ENCODE measurements at regions not wholly inside any gene's neighbourhood (a gene's known extent, or its start where the extent isn't known, plus 50 kb on each side); places are given as distances from the start of the nearest gene placed in this dataset.

DNA sequence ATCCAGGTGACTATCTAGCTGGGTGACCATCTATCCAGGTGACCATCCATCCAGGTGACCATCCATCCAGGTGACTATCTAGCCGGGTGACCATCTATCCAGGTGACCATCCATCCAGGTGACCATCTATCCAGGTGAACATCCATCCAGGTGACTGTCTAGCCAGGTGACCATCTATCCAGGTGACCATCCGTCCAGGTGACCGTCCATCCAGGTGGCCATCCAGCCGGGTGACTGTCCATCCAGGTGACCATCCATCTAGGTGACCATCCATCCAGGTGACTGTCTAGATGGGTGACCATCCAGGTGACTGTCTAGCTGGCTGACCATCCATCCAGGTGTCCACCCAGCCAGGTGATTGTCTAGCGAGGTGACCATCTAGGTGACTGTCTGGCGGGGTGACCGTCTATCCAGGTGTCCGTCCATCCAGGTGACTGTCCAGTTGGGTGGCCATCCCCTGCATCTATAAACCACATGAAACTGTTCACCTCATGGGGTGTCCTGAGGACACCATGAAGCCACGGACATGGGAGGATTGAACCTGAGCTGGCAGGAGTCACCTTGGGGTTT is 305.3 kb downstream of the NDUFA10 start:
- TF ChIP-seq TAF1 (IDR thresholded peaks at IDR 0.05; ENCODE audit: borderline replicate concordance, insufficient read depth, low read length) (no peak), SIN3A (IDR thresholded peaks at IDR 0.05; ENCODE audit: borderline replicate concordance, insufficient read depth, low read length) (no peak), POLR2AphosphoS5 (IDR thresholded peaks at IDR 0.05; ENCODE audit: low read depth, low read length) (no peak), FOXP2 (optimal IDR thresholded peaks at IDR 0.05; ENCODE audit: borderline replicate concordance, extremely low read depth, extremely low read length, insufficient read depth) (no peak)
- TF ChIP-seq, protein P1, sequence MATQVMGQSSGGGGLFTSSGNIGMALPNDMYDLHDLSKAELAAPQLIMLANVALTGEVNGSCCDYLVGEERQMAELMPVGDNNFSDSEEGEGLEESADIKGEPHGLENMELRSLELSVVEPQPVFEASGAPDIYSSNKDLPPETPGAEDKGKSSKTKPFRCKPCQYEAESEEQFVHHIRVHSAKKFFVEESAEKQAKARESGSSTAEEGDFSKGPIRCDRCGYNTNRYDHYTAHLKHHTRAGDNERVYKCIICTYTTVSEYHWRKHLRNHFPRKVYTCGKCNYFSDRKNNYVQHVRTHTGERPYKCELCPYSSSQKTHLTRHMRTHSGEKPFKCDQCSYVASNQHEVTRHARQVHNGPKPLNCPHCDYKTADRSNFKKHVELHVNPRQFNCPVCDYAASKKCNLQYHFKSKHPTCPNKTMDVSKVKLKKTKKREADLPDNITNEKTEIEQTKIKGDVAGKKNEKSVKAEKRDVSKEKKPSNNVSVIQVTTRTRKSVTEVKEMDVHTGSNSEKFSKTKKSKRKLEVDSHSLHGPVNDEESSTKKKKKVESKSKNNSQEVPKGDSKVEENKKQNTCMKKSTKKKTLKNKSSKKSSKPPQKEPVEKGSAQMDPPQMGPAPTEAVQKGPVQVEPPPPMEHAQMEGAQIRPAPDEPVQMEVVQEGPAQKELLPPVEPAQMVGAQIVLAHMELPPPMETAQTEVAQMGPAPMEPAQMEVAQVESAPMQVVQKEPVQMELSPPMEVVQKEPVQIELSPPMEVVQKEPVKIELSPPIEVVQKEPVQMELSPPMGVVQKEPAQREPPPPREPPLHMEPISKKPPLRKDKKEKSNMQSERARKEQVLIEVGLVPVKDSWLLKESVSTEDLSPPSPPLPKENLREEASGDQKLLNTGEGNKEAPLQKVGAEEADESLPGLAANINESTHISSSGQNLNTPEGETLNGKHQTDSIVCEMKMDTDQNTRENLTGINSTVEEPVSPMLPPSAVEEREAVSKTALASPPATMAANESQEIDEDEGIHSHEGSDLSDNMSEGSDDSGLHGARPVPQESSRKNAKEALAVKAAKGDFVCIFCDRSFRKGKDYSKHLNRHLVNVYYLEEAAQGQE (IDR thresholded peaks at IDR 0.05; ENCODE audit: insufficient read depth in 1 of 2, low read depth in 2 of 2, low read length in 2 of 2), result no peak

DNA sequence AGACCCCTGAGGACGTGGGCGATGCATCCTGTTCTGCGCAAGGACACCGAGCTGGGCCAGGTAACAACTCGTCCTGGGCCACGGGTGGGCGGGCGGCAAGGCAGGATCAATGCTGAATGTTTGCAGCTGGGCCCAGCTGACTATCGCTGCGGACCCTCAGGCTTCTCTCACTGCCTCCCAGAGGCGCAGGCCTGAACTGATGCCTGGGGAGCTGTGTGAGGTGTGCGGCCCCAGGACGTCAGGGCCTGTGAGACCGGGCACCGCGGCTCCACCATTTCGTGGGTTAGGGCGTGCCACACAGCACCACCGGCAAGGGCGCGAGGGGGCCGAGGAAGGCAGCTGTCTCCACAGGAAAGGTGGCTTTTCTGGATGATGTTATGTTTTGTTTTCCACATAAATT is 307.4 kb downstream of the NDUFA10 start:
- TF ChIP-seq FOXP2 (optimal IDR thresholded peaks at IDR 0.05; ENCODE audit: borderline replicate concordance, extremely low read depth, extremely low read length, insufficient read depth), result no peak
- no peak for TF ChIP-seq POLR2AphosphoS5 (IDR thresholded peaks at IDR 0.05; ENCODE audit: low read depth, low read length)
- TF ChIP-seq, protein P1 (IDR thresholded peaks at IDR 0.05; ENCODE audit: insufficient read depth in 1 of 2, low read depth in 2 of 2, low read length in 2 of 2), result no peak
- TF ChIP-seq SIN3A (IDR thresholded peaks at IDR 0.05; ENCODE audit: borderline replicate concordance, insufficient read depth, low read length), result no peak

DNA sequence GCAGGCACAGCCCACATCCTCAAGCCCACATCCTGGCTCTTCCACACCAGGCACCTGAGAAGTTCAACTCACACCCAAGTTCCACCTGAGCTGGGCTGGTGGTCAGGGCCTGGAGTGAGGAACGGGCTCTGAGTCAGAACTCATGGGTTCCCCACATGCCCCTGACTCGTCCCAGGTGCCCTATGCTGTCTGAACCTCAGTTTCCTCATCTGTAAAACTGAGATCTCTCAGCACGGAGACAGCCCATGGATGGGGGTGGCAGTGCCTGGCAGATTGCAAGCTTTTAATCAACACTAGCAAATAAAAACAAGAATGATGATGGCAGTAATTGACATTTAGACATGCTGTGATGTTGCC is 307.8 kb downstream of the NDUFA10 start:
- TF ChIP-seq FOXP2 (optimal IDR thresholded peaks at IDR 0.05; ENCODE audit: borderline replicate concordance, extremely low read depth, extremely low read length, insufficient read depth) (no peak), SIN3A (IDR thresholded peaks at IDR 0.05; ENCODE audit: borderline replicate concordance, insufficient read depth, low read length) (no peak), POLR2AphosphoS5 (IDR thresholded peaks at IDR 0.05; ENCODE audit: low read depth, low read length) (no peak), TAF1 (IDR thresholded peaks at IDR 0.05; ENCODE audit: borderline replicate concordance, insufficient read depth, low read length) (no peak)
- TF ChIP-seq, protein P1 (IDR thresholded peaks at IDR 0.05; ENCODE audit: insufficient read depth in 1 of 2, low read depth in 2 of 2, low read length in 2 of 2), result no peak

DNA sequence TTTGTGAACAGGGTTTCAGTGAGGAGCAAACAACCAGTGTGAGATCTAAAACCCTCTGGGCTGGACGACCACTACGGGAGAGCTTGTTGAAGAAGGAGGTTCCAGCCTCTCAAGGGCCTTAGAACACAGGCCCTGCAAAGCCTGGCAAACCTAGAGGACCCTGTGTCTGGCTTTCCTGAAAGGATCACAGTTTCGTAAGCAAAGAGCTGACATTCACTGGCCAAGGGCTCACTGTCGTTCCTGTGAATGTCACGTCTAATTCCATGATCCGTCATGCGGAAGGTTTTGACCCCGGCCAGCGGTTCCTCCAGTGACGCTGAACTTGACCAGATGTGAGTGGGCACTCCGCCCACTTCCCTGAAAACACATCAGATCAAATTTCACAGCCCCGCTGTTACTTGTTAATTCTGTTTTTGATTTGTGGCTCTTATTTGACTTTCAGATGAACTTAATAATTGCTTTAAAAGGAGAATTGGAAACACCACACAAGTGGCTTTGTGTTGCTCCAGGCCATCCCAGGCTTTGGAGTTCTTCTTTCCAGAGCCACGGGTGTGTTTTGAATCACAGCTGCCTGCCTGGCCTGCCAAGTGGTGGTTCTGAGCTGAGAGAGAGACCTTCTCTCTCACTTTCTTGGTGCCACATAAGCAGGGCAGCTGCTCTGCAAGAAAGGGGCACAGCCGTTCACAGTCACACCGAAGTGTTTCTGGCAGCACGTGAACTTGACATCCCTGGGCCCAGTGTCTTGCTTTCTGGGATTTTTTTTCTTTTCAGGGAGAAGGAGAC is 308.4 kb downstream of the NDUFA10 start:
- no peak for TF ChIP-seq POLR2AphosphoS5 (IDR thresholded peaks at IDR 0.05; ENCODE audit: low read depth, low read length)
- TF ChIP-seq, protein P1 (IDR thresholded peaks at IDR 0.05; ENCODE audit: insufficient read depth in 1 of 2, low read depth in 2 of 2, low read length in 2 of 2), result no peak
- no peak for TF ChIP-seq SIN3A (IDR thresholded peaks at IDR 0.05; ENCODE audit: borderline replicate concordance, insufficient read depth, low read length)
- no peak for TF ChIP-seq FOXP2 (optimal IDR thresholded peaks at IDR 0.05; ENCODE audit: borderline replicate concordance, extremely low read depth, extremely low read length, insufficient read depth)
- no peak for TF ChIP-seq TAF1 (IDR thresholded peaks at IDR 0.05; ENCODE audit: borderline replicate concordance, insufficient read depth, low read length)
